ENCODE measurements at regions not wholly inside any gene's neighbourhood (a gene's known extent, or its start where the extent isn't known, plus 50 kb on each side); places are given as distances from the start of the nearest gene placed in this dataset.
"Not testable (repeated sequence)": the region's sequence is repeated elsewhere in the genome, so short reads cannot be mapped to it uniquely, and the experiment has no call there.

GRCh38 chr12:59070322-59070933 lies 150.1 kb upstream of the LRIG3 start:
- H3K9me3 ChIP-seq (ENCODE audit: low read depth, low read length): no peaks in the 10 kb centered on the region
- H3K4me1 ChIP-seq (ENCODE audit: insufficient read depth, low read length): no peaks in the 10 kb centered on the region
- H3K4me3 ChIP-seq (ENCODE audit: low read length): no peak overlapping the region
- H3K27me3 ChIP-seq (ENCODE audit: insufficient read depth, low read length): no peaks in the 10 kb centered on the region

- H3K4me1 ChIP-seq (ENCODE audit: insufficient read depth, low read length): no peaks in the 10 kb centered on the region
- no peaks in the 10 kb centered on the region for H3K9me3 ChIP-seq (ENCODE audit: low read depth, low read length)
- no peaks in the 10 kb centered on the region for H3K27me3 ChIP-seq (ENCODE audit: insufficient read depth, low read length)
- H3K4me3 ChIP-seq (ENCODE audit: low read length): no peak overlapping the region
These were observed 149.2 kb upstream of the LRIG3 start for GRCh38 chr12:59069516-59069915.

DNA sequence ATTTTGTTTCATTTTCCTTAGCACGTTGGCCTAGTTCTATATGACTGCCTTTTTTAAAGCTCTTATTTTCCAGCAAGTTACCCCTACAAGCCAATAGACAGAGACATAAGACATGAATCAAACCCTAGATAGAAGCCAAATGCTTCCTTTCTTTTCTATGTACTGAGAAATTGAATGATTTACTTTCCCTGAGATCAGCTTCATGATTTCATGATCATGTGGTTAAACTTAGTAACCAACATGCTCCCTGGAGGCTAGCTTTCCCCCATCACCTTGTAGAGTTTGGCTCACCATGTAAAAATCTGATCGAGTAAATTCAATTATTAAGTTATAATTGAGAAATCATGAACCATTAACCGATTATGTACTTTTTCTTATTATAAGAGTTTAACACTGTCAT lies 148.1 kb upstream of the LRIG3 start:
- Histone ChIP-seq H3K4me3 (ENCODE audit: low read length) (no peak overlapping the region), H3K9me3 (ENCODE audit: low read depth, low read length) (no peaks in the 10 kb centered on the region), H3K27me3 (ENCODE audit: insufficient read depth, low read length) (no peaks in the 10 kb centered on the region), H3K4me1 (ENCODE audit: insufficient read depth, low read length) (no peaks in the 10 kb centered on the region)

GRCh38 chr12:59067083-59067482 lies 146.8 kb upstream of the LRIG3 start:
- Histone ChIP-seq H3K4me1 (ENCODE audit: insufficient read depth, low read length) (no peaks in the 10 kb centered on the region), H3K27me3 (ENCODE audit: insufficient read depth, low read length) (no peaks in the 10 kb centered on the region), H3K4me3 (ENCODE audit: low read length) (no peak overlapping the region), H3K9me3 (ENCODE audit: low read depth, low read length) (no peaks in the 10 kb centered on the region)

DNA sequence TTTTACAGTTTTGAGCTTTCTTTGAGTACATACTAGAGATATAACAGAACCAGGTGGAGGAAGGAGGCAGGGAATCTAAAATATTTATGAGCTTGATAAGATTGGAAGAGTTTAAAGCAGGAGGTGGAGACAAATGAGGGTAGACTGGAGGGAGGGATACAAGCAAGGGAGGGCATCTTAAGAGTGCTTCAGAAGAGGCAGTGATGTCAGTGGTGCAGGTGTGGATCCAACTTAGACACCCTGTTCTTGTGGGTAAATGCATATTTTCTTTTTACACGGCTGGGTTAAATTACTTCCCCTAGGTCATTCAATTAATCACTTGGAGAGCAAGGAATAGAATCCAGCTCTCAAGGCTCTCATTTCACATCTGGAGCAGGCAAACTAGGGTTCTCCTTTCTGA lies 146.1 kb upstream of the LRIG3 start:
- H3K9me3 ChIP-seq (ENCODE audit: low read depth, low read length): no peaks in the 10 kb centered on the region
- no peaks in the 10 kb centered on the region for H3K4me1 ChIP-seq (ENCODE audit: insufficient read depth, low read length)

DNA sequence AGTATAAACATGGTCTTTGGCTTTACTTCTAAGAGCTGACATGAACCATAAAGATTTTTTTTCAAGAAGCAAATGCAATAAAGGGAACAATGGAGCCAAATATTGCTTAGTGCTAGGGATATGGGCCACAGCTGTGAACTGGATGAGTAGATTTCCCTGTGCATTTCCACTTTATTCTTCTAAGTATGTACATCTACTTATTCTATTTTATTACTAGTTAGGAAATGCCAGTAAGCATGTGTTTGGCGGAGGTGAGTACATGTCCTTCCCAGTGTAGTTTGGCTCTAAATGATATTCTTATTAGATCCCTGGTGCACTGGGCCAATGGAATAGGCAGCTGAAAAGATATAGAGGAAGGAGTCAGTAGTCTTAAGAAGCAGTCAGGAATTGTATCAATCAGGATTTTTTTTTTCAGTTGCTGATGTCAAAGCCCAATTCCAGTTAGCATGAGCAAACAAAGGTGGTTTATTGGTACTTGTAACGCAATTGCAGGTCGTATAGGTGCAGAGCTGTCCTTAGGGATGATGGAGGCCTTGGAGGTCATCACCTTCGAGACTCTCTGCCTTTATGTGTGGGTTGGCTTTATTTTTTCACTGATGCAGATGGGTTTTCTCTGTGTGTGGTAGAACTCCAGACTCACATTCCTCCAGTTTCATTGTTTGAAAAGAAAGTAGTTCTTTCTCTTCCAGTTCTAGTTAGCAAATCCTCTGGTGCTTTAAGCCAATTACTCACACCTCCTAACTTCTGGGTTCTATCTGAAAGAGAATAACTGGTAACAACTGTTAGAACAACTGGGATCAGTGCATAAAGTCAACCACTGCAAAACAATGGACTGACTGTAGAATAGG lies 139.0 kb upstream of the LRIG3 start:
- no peaks in the 10 kb centered on the region for H3K27me3 ChIP-seq (ENCODE audit: insufficient read depth, low read length)
- H3K4me3 ChIP-seq (ENCODE audit: low read length): no peak overlapping the region
- H3K4me1 ChIP-seq (ENCODE audit: insufficient read depth, low read length): no peaks in the 10 kb centered on the region
- no peaks in the 10 kb centered on the region for H3K9me3 ChIP-seq (ENCODE audit: low read depth, low read length)

More for the DNA sequence above, 146.1 kb upstream of the LRIG3 start:
- no peak overlapping the region for H3K4me3 ChIP-seq (ENCODE audit: low read length)
- no peaks in the 10 kb centered on the region for H3K27me3 ChIP-seq (ENCODE audit: insufficient read depth, low read length)

GRCh38 chr12:59056966-59057365 lies 136.7 kb upstream of the LRIG3 start:
- Histone ChIP-seq H3K4me1 (ENCODE audit: insufficient read depth, low read length) (no peaks in the 10 kb centered on the region), H3K9me3 (ENCODE audit: low read depth, low read length) (no peaks in the 10 kb centered on the region), H3K4me3 (ENCODE audit: low read length) (no peak overlapping the region), H3K27me3 (ENCODE audit: insufficient read depth, low read length) (no peaks in the 10 kb centered on the region)

GRCh38 chr12:59055204-59055860 lies 135.0 kb upstream of the LRIG3 start:
- no peaks in the 10 kb centered on the region for H3K4me1 ChIP-seq (ENCODE audit: insufficient read depth, low read length)
- H3K27me3 ChIP-seq (ENCODE audit: insufficient read depth, low read length): no peaks in the 10 kb centered on the region
- no peaks in the 10 kb centered on the region for H3K9me3 ChIP-seq (ENCODE audit: low read depth, low read length)
- H3K4me3 ChIP-seq (ENCODE audit: low read length): no peak overlapping the region

DNA sequence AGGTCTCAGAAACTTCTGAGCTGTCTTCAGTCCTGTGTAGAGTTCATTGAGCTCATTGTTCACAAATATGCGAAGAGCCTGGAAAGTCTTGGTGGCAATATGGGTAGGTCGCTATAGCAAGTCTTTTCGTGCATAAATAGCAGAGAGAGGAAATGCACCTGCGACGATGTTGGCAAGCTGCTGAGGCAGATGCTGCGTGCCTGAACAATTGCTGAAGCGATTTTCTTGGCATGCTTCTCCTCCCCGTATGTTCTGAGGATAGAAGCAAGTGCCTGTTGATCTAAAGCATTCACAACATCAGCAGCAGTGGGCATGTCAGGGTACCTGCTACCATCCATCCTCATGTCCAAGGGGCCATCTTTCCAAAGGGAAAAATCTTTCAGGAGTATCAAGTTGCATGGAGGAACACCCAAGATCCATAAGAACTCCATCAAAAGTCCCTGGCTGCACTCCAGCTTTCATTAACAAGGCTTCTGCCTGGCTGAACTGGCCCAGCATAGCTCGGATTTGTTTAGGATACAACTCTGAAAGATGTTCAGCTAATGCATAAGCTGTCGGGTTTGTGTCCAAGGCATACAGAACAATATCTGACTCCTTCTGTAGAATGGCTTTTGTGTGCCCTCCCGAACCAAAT lies 133.1 kb upstream of the LRIG3 start:
- not testable (repeated sequence) for H3K4me1 ChIP-seq (ENCODE audit: insufficient read depth, low read length); H3K27me3 ChIP-seq (ENCODE audit: insufficient read depth, low read length); H3K4me3 ChIP-seq (ENCODE audit: low read length); H3K9me3 ChIP-seq (ENCODE audit: low read depth, low read length)

DNA sequence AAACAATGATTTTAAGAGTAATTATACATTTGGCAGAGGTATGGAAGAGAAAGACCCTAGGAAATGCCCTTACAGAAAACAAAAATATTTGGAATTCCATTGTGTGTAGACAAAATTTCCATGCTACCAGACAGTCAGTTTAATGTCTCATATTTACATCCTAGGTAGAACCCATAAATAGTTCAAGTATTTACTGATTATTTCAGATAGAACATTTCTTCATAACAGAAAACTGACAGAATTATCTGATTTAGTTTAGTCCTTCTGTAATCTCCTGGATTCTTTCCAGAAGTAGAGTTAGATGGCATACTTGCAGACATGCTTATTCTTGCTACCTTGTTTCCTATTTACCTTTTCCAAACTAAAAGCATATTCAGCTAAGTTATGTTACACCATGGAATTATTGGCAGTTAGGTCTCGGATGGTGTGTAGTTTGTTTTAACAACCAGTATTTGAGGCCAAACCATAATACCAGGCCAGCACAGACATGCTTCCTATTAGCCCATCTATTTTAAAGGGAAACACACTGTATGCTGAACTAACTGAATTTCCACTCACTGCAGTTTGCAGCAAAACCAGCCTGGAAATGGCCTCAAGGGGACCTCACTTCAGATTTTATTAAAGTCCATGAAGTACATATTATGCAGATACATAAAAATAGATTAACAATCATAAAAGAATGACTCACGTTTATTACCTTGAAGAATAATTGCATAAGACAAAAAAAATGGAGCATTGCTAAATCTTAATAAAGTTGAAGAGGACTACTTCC lies 126.6 kb upstream of the LRIG3 start:
- H3K4me3 ChIP-seq (ENCODE audit: low read length): no peak overlapping the region
- no peaks in the 10 kb centered on the region for H3K27me3 ChIP-seq (ENCODE audit: insufficient read depth, low read length)
- no peaks in the 10 kb centered on the region for H3K4me1 ChIP-seq (ENCODE audit: insufficient read depth, low read length)
- H3K9me3 ChIP-seq (ENCODE audit: low read depth, low read length): no peaks in the 10 kb centered on the region

- no peaks in the 10 kb centered on the region for H3K4me1 ChIP-seq (ENCODE audit: insufficient read depth, low read length)
- no peaks in the 10 kb centered on the region for H3K27me3 ChIP-seq (ENCODE audit: insufficient read depth, low read length)
- no peak overlapping the region for H3K4me3 ChIP-seq (ENCODE audit: low read length)
- no peaks in the 10 kb centered on the region for H3K9me3 ChIP-seq (ENCODE audit: low read depth, low read length)
These were observed 124.5 kb upstream of the LRIG3 start for GRCh38 chr12:59044791-59045190.

DNA sequence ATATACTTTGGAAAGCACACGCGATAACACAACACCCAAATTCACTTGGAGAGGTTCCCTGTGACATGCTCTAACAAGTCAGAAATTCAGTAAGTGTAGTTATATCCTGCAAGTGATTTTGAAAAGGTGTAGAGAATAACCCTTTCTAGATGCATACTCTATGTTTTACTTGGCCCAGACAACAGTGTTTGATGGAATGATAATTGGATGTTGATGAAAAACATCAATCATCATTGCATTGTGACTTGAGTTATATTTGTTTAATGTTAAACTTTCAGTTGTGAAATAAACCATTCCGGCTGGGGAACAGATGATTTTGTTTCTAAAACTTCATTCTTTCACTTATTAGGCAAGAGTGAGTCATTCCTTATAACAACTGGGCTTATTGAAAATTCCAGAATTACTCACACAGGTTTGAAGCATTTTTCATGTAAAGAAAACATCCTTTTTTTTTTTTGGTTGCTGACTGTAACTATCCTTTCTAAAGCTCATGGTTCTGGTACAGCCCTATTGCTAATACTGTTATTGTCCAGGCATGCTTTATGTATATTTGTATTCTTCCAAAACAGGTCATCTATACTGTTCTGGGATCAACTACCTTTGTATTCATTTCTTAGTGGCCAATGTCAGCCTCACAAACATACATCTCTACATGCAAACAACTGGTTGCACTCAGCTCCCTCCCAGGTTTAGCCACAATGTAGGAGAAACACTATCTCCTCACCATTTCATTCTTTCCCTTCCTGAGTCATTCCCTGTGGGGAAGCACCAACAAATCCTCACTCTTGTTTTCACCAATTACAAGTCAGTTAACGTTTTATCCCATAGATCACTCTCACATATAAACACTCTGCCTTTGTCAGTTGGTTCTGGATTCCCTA lies 121.2 kb upstream of the LRIG3 start:
- Histone ChIP-seq H3K4me3 (ENCODE audit: low read length) (no peak overlapping the region), H3K9me3 (ENCODE audit: low read depth, low read length) (no peaks in the 10 kb centered on the region), H3K27me3 (ENCODE audit: insufficient read depth, low read length) (no peaks in the 10 kb centered on the region), H3K4me1 (ENCODE audit: insufficient read depth, low read length) (no peaks in the 10 kb centered on the region)

GRCh38 chr12:59040656-59041055 lies 120.4 kb upstream of the LRIG3 start:
- Histone ChIP-seq H3K27me3 (ENCODE audit: insufficient read depth, low read length) (no peaks in the 10 kb centered on the region), H3K4me1 (ENCODE audit: insufficient read depth, low read length) (no peaks in the 10 kb centered on the region), H3K9me3 (ENCODE audit: low read depth, low read length) (no peaks in the 10 kb centered on the region)

DNA sequence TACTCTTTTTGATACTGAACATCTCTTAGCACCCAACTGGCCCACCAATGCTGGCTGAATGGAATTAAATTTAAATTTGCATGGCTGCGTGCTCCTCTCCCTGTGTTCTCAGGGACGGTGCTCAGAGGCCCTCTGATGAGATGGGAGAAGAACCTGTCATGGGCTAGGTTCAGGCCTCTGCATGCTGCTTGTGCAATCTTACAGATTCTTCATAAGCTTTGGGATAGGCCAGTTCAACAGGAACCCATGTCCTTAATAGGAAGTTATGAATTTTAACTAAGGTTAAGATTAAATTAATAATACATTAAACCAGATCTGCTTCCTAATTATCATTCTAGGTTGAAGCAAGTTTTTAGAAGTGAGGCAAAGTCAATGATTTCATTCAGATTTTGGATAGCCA lies 119.7 kb upstream of the LRIG3 start:
- H3K27me3 ChIP-seq (ENCODE audit: insufficient read depth, low read length): no peaks in the 10 kb centered on the region
- H3K9me3 ChIP-seq (ENCODE audit: low read depth, low read length): no peaks in the 10 kb centered on the region
- H3K4me1 ChIP-seq (ENCODE audit: insufficient read depth, low read length): no peaks in the 10 kb centered on the region
- H3K4me3 ChIP-seq (ENCODE audit: low read length): no peak overlapping the region

More at GRCh38 chr12:59040656-59041055, 120.4 kb upstream of the LRIG3 start:
- no peak overlapping the region for H3K4me3 ChIP-seq (ENCODE audit: low read length)
